Tibial nerve (tissue), 4 donors: ENCODE measurements at regions not wholly inside any gene's neighbourhood (a gene's known extent, or its start where the extent isn't known, plus 50 kb on each side); places are given as distances from the start of the nearest gene placed in this dataset.

ENCODE experiments used
- EP300 ChIP-seq, 2 donors: sonication (generic); formaldehyde crosslinking; IDR thresholded peaks; one replicate each; pipeline ENCODE4 v1.6.1; 2017; ENCODE audit warnings: antibody characterized with exemption in 2 of 2, mild to moderate bottlenecking in 1 of 2
- TF ChIP-seq, protein P1 (sequence below), 5 experiments: fragments of 200-600 bp in 3 of 5; fragments of 450-650 bp in 2 of 5; sonication (generic) in 3 of 5; IDR thresholded peaks; one replicate each; pipeline ENCODE4 v1.5.1; 2016 to 2019; ENCODE audit warnings: antibody characterized with exemption in 5 of 5, mild to moderate bottlenecking in 3 of 5, moderate library complexity in 2 of 5

GRCh38 chr1:25018110-25018735 lies 88.1 kb upstream of the RUNX3 start:
- TF ChIP-seq, protein P1, sequence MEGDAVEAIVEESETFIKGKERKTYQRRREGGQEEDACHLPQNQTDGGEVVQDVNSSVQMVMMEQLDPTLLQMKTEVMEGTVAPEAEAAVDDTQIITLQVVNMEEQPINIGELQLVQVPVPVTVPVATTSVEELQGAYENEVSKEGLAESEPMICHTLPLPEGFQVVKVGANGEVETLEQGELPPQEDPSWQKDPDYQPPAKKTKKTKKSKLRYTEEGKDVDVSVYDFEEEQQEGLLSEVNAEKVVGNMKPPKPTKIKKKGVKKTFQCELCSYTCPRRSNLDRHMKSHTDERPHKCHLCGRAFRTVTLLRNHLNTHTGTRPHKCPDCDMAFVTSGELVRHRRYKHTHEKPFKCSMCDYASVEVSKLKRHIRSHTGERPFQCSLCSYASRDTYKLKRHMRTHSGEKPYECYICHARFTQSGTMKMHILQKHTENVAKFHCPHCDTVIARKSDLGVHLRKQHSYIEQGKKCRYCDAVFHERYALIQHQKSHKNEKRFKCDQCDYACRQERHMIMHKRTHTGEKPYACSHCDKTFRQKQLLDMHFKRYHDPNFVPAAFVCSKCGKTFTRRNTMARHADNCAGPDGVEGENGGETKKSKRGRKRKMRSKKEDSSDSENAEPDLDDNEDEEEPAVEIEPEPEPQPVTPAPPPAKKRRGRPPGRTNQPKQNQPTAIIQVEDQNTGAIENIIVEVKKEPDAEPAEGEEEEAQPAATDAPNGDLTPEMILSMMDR (IDR thresholded peaks at IDR 0.05), result no peak
- TF ChIP-seq EP300 (IDR thresholded peaks at IDR 0.05), result no peak
